NCI-H1092 treated with DMSO at 0.1 percent for 48 hours (cell line): ENCODE measurements at regions not wholly inside any gene's neighbourhood (a gene's known extent, or its start where the extent isn't known, plus 50 kb on each side); places are given as distances from the start of the nearest gene placed in this dataset.
A peak's percentile ranks its signal among the peaks of the same experiment; 100 is the strongest.

Experiments used
- DNase-seq: peaks from one replicate; lab custom pipeline; 2025; lab: John Stamatoyannopoulos, UW

DNA sequence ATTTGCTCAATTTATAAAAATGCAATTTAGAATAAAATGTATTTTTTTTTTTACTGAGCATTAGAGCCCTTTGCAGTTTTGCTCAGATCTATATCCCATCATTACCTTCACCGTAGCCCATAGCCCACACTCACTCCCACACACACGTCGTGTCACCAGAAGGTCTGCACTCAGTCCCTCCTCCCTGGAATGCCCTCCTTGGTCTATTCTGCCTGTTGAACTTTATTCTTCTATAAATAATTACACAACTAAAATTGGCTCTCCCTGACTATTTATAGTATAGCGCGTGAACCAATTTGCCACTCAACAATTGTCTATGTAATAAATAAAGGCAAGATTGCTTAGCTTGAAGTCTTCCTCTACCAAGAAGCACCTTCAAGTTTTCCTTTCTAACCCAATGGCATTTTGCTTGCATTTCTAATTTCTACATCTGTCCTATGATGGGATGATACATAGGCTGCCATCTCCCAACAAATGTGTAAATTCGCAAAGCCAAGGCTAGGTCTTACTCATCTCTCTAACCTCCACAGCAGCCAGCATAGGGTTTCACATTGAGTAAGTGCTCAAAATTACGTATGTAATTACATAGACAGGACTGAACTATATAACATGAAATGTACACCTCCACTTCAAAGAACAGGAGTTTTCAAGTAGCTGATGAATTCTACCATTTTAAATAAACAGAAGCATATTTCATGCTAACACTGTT lies 172.0 kb upstream of the HES1 start:
- no peak for DNase-seq

DNA sequence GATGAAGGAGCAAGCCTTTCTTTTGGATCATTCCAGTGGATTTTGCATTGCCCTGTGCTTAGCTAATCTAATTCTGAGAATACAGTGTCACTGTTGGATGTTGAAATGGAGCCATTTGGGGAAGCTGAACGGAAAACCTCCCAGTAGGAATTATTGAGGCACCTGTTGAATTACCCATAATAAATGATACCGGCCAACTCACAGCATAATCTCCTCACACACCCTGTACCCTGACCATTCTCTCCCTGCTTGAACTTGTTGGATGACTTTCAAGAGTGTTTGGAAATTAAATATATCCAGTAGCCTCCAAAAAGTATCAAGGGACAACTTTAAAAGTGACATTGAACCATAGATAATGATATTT lies 171.4 kb upstream of the HES1 start:
- DNase-seq = no peak

DNA sequence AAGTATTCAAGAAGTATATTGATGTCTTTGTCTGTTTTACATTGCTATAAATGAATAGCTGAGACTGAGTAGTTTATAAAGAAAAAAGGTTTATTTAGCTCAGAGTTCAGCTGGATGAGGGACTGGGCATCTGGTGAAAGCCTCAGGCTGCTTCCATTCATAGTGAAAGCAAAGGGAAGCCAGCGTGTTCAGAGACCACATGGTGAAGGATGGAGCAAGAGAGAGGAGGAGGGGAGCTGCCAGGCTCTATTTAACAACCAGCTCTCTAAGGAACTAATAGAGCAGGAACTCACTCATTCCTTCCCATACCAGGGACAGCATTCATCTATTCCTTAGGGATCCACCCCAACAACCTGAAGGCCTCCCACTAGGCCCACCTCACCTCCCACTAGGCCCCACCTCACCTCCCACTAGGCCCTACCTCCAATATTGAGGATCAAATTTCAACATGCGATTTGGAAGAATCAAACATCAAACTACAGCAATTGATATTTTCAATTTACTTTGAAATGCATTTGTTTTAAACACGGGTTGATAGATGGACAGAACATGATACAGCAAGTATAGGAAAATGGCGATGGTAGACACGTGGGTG lies 167.5 kb upstream of the HES1 start:
- DNase-seq = no peak

DNA sequence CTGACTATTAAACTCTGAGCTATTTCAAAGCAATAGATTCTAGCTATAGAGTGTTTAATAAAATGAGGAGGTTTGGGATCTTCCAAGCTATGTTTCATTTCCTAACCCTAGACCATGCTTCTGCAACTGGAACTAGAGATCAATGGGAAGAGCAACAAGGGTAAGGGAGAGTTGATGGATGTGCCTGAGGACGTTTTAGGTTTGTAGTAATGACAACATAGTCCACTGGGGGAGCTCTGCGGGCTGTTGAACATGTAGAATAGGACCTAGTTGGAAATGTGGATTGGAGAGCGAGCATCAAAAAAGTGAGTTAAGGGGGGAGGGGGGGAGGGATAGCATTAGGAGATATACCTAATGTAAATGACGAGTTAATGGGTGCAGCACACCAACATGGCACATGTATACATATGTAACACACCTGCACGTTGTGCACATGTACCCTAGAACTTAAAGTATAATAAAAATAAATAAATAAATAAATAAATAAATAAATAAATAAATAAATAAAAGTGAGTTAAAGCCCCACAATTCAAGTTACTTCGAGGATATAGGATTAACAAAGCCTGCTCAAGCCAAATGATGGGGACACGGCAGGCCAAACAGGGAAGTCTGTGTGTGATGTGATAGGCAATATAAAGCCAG lies 165.7 kb upstream of the HES1 start:
- peak; percentile 53 for DNase-seq

DNA sequence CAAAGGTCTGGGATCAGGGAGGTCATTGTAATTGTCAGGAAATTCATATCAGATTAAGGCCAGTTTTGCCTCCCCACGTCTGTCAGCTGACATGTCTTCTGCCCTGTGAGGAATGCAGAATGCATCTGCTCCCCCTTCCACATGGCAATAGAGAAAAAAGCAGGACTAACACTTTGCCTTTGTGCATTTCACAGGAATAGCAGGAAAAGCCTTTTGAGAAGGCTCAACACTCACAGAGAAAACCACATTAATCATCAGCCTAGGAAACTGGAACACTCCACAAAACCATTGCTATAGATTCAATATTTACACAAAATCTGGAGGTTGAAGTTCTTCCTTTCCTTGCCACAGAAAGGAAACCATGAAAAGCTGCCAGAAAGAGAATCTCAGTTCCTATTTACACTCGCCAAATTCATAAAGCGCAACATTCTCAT lies 165.2 kb upstream of the HES1 start:
- no peak for DNase-seq

DNA sequence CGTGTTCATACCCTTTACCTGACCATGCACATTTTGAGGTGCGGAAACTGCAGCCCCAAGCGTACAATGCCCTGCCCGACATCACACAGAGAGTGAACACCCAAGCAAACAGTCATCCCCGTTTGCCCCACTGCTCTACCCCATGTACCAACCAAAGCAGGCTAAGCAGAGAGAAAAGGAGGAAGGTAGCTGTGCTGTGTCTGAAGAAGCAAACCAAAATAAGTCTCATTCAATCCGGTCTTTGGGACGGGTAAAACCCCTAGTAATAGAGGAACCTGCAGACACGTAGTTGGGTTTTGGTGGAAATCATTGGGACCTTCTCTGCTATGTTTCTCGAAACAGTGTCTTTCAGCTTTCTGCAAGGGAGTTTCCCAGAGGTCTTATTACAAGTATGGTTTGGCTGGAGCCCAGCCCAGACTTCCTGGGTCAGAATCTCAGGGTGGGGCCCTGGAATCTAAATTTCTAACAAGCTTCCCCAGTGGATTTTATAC lies 164.6 kb upstream of the HES1 start:
- no peak for DNase-seq

DNA sequence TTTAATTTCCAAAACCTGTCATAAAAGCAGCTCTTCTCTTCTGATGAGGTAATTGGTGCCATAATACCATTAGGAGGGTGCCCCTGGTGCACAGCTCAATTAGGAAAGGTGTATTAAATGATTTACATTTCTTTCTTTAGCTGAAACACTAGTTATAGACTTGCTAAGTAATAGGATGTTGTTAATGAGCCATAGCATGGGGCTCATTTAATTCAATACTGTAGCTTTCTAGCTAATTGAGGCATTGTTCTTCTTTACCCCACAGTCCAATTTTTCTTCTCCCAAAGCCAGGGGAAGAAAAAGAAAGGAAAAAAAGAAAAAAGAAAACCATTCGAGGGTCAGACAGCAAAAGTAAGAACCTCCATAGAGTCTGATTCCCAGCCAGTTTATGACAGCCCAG lies 164.0 kb upstream of the HES1 start:
- DNase-seq = no peak

DNA sequence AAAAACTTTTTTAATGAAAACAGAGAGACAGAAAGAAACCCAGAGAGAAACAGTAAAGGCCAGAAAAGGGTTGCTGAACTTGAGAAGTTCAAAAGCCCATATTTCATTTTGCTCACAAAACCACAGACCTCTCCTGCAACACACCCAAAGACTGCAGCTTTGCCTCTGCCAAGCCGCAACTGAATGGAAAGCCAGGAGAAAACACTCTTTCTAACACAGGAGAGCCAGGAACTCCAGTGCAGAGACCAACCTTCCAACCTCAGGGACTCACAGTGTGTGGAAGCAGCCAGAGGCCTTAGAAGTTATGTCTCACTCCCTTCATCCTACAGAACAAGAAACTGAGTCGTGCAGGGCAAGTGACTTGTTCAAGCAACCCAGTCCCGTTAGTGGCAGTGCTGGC lies 163.1 kb upstream of the HES1 start:
- no peak for DNase-seq

DNA sequence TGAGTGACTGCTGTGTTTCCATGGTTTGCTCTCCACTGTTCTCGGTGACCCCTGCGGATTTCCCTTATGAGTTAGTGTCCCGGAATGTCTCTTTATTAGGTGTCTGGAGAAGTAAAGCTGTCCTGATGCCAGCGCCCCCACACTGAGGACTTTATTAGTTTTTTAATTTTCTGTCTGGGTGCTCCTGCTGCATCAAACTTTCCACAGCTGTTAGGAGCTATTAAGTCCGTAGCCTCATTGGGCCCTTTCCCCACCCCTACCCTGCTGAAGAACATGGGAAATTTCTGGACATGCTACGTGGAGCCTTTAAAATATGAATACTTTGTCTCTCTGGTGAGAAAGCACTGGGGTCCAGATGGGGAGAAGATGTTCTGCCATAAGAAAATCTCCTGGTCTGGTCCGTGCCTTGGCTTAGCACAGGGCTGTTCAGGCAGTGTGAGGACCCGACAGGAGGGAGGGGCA lies 161.7 kb upstream of the HES1 start:
- no peak for DNase-seq

DNA sequence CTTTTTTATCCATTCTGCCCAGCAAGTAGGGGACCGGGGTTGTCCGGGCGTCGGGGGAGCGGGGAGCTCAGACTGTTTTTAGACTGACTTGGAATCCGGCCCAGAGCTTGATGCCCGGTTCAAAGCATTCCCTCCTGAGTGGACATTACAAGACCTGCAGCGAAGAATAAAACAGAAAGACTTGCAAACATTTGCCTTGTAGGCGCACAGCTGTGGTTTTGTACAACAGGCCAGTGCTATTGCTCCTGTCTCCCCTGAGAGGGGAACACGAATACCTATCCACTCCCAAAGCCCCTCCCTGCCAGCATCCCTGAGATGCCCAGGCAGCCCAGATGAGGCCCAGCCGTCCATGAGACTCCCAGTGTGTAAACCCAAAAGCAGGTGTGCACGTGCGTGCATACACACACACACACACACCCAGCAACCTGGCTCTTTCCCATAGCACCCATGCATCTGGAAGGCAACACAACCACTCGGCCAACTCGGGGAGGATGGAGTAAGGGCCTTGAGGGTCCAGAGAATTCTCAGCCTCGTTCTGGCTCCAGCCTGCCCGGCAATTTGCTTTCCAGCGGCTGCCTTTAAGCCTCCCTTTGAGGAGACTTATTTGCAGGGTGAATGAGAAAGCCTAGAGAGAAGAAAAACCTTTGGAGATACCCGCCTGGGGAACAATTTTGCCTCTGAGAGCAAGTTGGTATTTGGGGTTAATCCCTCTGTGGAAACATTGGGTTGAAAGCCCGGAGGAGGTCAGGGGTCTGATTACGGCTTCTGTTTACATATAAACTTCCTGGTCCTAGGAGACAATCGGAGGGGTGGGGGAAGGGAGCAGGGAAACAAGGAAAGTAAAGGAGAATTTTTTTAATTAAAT lies 161.0 kb upstream of the HES1 start:
- no peak for DNase-seq

DNA sequence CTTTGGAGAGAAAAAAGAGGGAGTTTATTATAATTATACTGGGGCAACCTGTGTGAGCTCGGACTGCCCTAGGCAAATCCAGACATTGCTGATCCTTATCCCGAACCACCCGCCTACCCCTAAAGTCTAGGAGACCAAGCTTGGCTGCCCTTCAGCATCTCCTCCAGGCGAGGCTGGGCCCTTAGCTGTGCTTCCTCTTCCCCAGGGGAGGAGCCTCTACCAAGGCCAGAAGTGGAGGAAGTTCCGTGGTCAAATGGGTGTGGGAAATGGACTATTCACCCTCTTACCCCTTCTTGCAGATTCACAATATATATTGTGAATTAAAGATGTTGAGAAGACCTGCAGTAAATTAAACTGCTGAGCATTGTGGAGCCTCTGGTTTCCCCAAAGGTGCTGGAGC lies 158.3 kb upstream of the HES1 start:
- no peak for DNase-seq

DNA sequence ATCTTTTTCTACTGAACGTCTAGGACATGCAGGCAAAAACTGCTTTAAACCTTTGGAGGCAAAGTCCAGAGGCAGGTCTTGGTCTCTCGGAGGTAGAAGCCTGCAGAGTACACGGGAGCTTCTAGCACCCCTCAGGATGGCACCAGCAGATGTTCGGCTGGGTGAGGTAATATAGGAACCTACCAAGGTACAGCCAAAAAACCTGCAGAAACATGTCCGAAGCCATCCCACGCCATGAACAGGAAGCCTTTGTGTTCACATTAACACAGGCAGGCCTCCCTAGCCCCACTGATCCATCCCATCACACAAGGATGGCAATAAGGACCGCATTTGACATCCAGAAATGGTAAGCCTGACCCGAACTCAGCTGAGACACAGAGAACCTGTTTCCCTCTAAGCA lies 157.9 kb upstream of the HES1 start:
- DNase-seq = no peak

DNA sequence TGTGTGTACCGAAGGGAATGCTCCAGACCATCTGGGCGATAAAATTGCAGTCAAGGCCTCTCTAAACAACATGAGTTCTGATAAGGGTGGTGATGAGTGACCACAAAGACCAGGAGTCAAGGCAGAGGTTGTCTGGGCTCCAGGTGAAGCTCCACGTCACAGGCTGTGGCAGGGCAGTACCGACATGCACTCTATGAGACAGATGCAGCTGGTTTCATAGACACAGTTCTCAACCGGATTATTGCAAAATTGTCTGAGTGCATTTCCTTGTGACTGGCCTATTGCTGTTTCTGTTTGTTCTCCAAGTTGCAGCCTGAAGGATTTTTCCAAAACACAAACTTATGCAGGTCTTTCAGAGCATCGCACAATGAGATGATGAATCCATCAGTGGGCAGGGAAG lies 157.5 kb upstream of the HES1 start:
- no peak for DNase-seq

DNA sequence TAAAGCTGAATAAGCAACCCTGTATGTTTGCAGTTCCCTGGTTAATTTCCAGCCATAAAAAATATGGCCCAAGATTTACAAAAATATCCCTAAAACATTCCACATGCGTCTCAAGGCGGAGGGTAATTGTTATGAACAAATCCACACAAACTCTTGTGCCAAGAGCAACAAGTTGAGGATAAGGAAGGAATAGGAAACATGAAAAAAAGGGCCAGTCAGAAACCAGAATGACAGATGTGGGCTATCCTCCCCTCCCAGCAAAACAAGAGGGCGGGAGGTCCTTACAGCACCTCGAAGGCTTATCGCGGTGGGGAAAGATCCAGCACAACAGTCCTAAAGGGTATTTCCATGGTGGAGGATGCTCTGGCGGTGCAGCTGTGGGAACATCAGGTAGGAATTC lies 155.6 kb upstream of the HES1 start:
- no peak for DNase-seq

DNA sequence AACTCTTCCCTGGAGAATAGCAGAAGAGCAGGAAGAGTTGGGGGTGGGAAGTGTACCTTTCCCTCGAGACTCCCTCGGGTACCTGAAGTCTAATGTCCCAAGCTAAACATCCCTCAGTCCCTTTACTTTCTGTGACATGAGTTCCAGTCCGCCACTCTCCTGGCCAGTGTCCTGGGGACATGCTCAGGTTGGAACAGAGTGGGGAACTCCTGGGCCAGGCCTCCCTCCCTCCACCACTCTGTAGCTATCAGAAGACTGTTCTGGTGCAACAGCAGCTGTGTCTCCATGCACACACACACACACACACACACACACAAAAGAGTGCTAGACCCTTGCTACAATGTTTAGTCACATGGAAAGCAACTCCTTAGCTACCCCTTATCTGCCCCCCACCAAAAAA lies 155.0 kb upstream of the HES1 start:
- DNase-seq = no peak

DNA sequence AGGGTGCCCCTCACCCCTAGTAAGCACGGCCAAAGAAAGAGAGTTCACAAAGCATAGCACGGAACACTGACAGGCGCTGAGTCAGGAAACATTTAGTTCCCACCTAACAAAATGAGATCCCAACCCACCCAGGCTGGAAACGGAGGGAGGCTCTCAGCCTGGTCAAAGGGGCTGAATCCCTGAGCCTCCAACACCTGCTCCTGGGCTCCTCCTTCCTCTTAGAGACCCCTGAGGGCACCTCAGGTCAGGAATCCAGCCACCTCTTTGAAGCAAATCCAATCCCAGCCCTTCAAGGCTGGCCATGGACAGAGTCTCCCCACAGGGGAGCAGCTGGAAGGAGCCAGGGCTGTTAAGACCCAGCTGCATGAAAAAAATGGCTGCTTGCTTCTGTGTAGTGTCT lies 154.4 kb upstream of the HES1 start:
- no peak for DNase-seq

DNA sequence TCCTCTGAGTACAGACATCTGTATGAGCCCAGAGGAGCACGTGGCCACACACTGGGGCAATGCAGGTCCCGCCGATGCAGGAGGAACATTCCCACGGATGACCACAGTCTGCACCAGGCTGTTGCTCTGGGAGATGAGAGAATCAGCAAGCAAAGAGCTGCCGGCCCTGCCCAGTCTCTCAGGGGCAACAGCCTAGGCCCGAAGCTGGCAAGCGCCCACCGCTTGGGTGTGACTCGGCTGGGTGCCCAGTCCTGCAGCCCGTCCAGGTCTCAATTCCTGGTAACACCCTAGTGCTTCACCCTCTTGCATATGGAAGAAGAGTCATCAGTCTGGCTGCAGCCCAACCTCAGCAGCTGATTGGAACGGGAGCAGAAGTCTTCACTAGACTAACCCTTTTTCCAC lies 153.7 kb upstream of the HES1 start:
- peak; percentile 87 for DNase-seq

DNA sequence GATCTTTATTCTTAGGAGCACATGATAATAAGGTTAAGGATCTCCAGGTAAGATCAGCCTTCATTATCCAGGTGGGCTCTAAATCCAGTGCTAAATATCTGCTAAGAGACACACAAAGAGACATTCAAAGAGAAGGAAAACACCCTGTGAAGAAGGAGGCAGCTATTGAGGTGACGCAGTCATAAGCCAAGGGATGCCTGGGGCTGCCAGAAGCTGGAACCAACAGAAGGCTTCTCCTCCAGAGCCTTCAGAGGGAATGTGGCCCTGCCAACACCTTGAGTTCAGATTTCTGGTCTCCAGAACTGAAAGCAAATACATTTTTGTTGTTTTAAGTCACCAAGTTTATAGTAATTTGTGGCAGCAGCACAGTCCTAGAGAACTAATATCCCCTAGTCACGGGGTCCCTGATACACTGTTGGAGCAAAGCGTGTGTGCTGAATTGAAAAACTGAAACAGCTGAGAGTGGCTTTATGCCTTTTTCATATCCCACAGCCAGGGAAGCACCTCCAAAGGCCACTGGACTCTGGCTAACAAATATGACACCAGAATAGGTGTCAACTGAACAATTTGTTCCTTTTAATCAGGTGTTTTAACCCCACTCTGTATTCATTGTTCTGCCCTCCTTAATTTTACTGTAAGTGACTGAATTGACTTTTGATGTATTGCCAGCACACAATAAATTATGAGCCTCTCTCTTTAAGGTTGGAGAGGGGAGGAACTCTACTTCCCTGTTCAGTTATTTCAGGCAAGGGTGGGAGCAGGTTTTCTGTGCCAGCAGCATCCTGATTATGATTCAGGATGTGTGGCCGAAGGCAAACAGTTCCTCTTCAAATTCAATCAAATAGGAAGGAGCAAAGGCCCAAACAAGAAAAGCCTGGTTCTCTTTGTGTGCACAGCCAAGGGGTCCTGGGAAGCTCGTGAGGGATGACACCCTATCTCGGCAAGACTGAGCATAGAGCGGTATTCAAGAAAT lies 151.8 kb upstream of the HES1 start:
- no peak for DNase-seq

DNA sequence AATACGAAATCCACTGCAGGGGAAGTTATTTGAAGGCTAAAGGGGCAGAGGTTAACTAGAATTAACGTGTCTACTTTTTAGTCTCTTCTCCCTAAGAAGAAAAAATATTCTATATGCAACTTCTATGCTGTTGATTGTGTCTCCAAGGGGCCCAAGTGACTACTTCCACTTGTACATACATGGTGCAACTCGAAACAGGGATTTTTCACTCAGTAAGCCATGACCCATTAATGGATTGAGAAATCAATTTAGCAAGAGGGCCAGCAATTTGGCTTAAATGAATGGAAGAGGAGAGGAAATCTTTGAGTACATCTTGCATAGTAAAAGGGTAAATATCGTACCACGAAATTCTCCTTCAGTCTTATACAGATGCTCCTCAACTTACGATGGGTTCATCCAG lies 151.1 kb upstream of the HES1 start:
- no peak for DNase-seq

DNA sequence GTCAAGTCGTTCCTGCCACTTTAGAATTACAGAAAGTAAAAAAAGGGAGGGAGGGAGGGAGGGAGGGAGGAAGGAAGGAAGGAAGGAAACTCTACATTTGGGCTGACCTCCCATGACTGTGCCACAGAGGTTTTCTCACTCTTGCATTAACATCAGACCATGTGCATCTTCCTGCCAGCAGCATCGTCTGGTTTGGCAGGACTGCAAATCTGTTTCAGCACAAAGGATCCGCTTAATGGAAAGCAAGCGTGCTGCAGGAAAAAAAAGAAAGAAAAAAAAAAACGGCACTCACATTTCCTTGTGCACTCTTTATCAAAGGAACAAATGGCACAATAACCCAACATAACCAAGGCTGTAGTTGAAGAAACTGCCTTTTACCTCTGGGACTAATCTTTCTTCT lies 148.8 kb upstream of the HES1 start:
- peak; percentile 29 for DNase-seq

DNA sequence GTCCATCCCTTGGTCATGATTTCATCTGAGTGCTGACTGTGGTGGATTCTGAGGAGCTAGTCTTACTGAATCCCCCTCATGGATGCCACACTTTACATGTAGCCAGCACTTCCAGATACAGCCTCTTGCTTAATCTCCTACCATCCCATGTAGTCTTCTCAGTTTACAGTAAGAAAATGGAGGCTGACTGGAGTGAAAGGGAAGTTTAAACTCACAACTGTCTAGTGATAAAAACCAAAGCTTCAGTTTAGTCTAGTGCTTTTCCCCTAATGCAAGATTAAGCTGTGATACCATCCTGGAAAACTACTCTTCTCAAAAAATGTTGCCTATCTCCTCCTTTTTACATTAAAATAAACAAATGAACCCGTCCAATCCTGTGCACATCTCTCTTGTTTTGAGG lies 146.8 kb upstream of the HES1 start:
- no peak for DNase-seq
